K562 (cell line): ENCODE measurements at regions not wholly inside any gene's neighbourhood (a gene's known extent, or its start where the extent isn't known, plus 50 kb on each side); places are given as distances from the start of the nearest gene placed in this dataset.

Experiments
- ATAC-seq: fragments of 200-7000 bp; cut with Tn5 transposase; 3 replicates; pipeline ENCODE4 v1.9.1; 2020; ENCODE audit warnings: moderate library complexity
- BruUV-seq: library from RNA; stranded (reverse); fragments of 400-500 nt; replicated peaks from 2 replicates; lab custom pipeline; 2021; lab: Mats Ljungman, UMichigan
- CTCF ChIA-PET: fragments of 300-600 bp; formaldehyde crosslinking; extraction: SDS; loops from one replicate; lab custom pipeline; 2021; ENCODE audit warnings: low intra/inter-chr PET ratio; lab: Yijun Ruan, JAX
- POLR2A ChIA-PET: fragments of 300-600, 350-650 bp; sonication (Branson Sonifier 250); formaldehyde crosslinking; extraction: SDS; loops from one replicate; lab custom pipeline; 2021; ENCODE audit warnings: antibody characterized with exemption, inconsistent platforms; lab: Yijun Ruan, JAX
- DNase-seq, 4 experiments: peaks; one replicate each; pipeline versions ENCODE4 v3.0.0 to v3.0.0-alpha.2; 2011 to 2018; ENCODE audit warnings: low spot score in 3 of 4, mixed read lengths in 3 of 4; ENCODE audit errors: extremely low read depth in 1 of 4
- FAIRE-seq: peaks from 2 replicates; lab custom pipeline; 2011; peaks lifted over from hg19 to GRCh38; lab: Jason Lieb, UNC
- H2AFZ ChIP-seq: 2 replicates; pipeline ENCODE4 v1.6.0; 2011; ENCODE audit warnings: low read depth, low read length, control low read depth, inconsistent platforms
- H3K27ac ChIP-seq: fragments of 200-600 bp; 3 replicates; pipeline ENCODE4 v1.8.0; 2011; ENCODE audit warnings: low read depth, mild to moderate bottlenecking, control low read depth, inconsistent platforms, low read length, moderate library complexity, mixed read lengths; ENCODE audit errors: extremely low read depth
- H3K27me3 ChIP-seq, 2 experiments: fragments of 300-600 bp in 1 of 2; 2 replicates in 1 of 2; 3 replicates in 1 of 2; pipeline versions ENCODE4 v1.6.0 to v1.8.0; 2011; ENCODE audit warnings: inconsistent platforms in 2 of 2, low read length in 2 of 2, mild to moderate bottlenecking in 1 of 2, mixed read lengths in 1 of 2, moderate library complexity in 1 of 2; ENCODE audit not compliant: control insufficient read depth in 2 of 2, insufficient read depth in 2 of 2
- H3K36me3 ChIP-seq: fragments of 300-600 bp; 3 replicates; pipeline ENCODE4 v1.8.0; 2011; ENCODE audit warnings: mild to moderate bottlenecking, low read length, inconsistent platforms; ENCODE audit not compliant: control insufficient read depth, insufficient read depth
- H3K4me1 ChIP-seq, 2 experiments: fragments of 200-600 bp in 1 of 2; replicated peaks in 1 of 2; 2 replicates in 1 of 2; 3 replicates in 1 of 2; pipeline versions ENCODE4 v1.5.1 to v1.8.0; 2011; ENCODE audit warnings: inconsistent platforms in 2 of 2, low read length in 2 of 2, mild to moderate bottlenecking in 1 of 2, mixed read lengths in 1 of 2, moderate library complexity in 1 of 2; ENCODE audit not compliant: control insufficient read depth in 2 of 2, insufficient read depth in 2 of 2
- H3K4me2 ChIP-seq: 2 replicates; pipeline ENCODE4 v1.6.1; 2011; ENCODE audit warnings: low read length, control low read depth, inconsistent platforms, mixed read lengths; ENCODE audit not compliant: insufficient read depth
- H3K4me3 ChIP-seq: fragments of 200-600 bp; sonication (generic), shearing (Covaris generic); 2 replicates; pipeline ENCODE4 v1.5.1; 2016; ENCODE audit warnings: control low read depth, inconsistent platforms
- H3K79me2 ChIP-seq: fragments of 200-600 bp; 3 replicates; pipeline ENCODE4 v1.8.0; 2011; ENCODE audit warnings: low read length, inconsistent platforms; ENCODE audit not compliant: control insufficient read depth, insufficient read depth
- H3K9ac ChIP-seq, 2 experiments: 2 replicates each; pipeline versions ENCODE4 v1.6.0 to v1.6.1; 2011; ENCODE audit warnings: low read depth in 2 of 2, low read length in 2 of 2, control low read depth in 1 of 2, inconsistent platforms in 1 of 2, mild to moderate bottlenecking in 1 of 2, mixed read lengths in 1 of 2; ENCODE audit not compliant: insufficient read depth in 1 of 2
- H3K9me1 ChIP-seq: one replicate; pipeline ENCODE4 v1.6.0; 2011; ENCODE audit warnings: inconsistent platforms, mild to moderate bottlenecking, low read length, moderate library complexity; ENCODE audit not compliant: control insufficient read depth, insufficient read depth
- H3K9me3 ChIP-seq: replicated peaks from 2 replicates; pipeline ENCODE4 v1.5.1; 2011; ENCODE audit warnings: low read depth, low read length, inconsistent platforms; ENCODE audit not compliant: control insufficient read depth, insufficient read depth
- H4K20me1 ChIP-seq: replicated peaks from 2 replicates; pipeline ENCODE4 v1.6.1; 2011; ENCODE audit warnings: low read length, inconsistent platforms, mixed read lengths; ENCODE audit not compliant: control insufficient read depth, insufficient read depth
- BRCA1 ChIP-seq, 2 experiments: fragments of 450-650 bp in 1 of 2; sonication (generic) in 1 of 2; formaldehyde crosslinking in 1 of 2; IDR thresholded peaks; 2 replicates each; pipeline versions ENCODE4 v1.5.0 to v1.6.1; 2017 to 2020; ENCODE audit warnings: mild to moderate bottlenecking in 1 of 2, missing genetic modification reagents in 1 of 2
- MAFF ChIP-seq: IDR thresholded peaks from 2 replicates; pipeline ENCODE4 v1.6.1; 2012; ENCODE audit warnings: low read length, improper control_type of control experiment
- MAFK ChIP-seq: IDR thresholded peaks from 2 replicates; pipeline ENCODE4 v1.6.1; 2011; ENCODE audit warnings: low read length, improper control_type of control experiment
- PHB ChIP-seq: fragments of 250-450 bp; sonication (Bioruptor Pico); IDR thresholded peaks from 2 replicates; pipeline ENCODE4 v1.5.0; 2021
- ZBTB49 ChIP-seq: sonication (generic); formaldehyde crosslinking; IDR thresholded peaks from 2 replicates; pipeline ENCODE4 v1.8.0; 2022; ENCODE audit warnings: missing genetic modification reagents, mild to moderate bottlenecking, borderline replicate concordance
- ZHX1 ChIP-seq: fragments of 150-350 bp; conservative IDR thresholded peaks from 2 replicates; pipeline ENCODE4 v1.6.1; 2014; ENCODE audit warnings: low read length
- ZNF174 ChIP-seq: fragments of 250-450 bp; sonication (Bioruptor Pico); IDR thresholded peaks from 2 replicates; pipeline ENCODE4 v1.4.0; 2020; ENCODE audit warnings: mild to moderate bottlenecking
- WGBS: fragments of 100-300 bp; shearing (Covaris generic); methylation state at CpG from one replicate; pipeline ENCODE4 v1.1.6; 2016; ENCODE audit warnings: low coverage, mixed read lengths; ENCODE audit not compliant: insufficient coverage; ENCODE audit errors: missing lambda C conversion rate; 5-methylcytosine and 5-hydroxymethylcytosine counted together
- in situ Hi-C: fragments of 300-500 bp; cut with MboI; formaldehyde crosslinking; loops from 4 replicates; pipeline ENCODE4 v1.15.0; 2018; ENCODE audit warnings: inconsistent platforms, mixed read lengths
- intact Hi-C: fragments of 100-400 bp; cut with micrococcal nuclease; formaldehyde crosslinking; loops from 2 replicates; pipeline ENCODE4 v1.14.2; 2022

- TF ChIP-seq ZBTB49 (CRISPR knock-in tag), result no peak
- TF ChIP-seq PHB (CRISPR knock-in tag), result no peak
Measured at GRCh38 chr16:62989480-62989879, 953.2 kb upstream of the CDH8 start (continued).

GRCh38 chr16:62985722-62986121, 949.5 kb upstream of the CDH8 start:
- no peak overlapping the region for H3K4me3 ChIP-seq
- in situ Hi-C loops (no loop called here), intact Hi-C loops (no loop called here)
- ATAC-seq, result no peak
- no peaks in the 10 kb centered on the region for H3K9me3 ChIP-seq
- TF ChIP-seq MAFF (0 out of 2 replicates have a peak, but pooled peaks have one; percentile 42), ZNF174 (CRISPR knock-in tag) (no peak), ZHX1 (no peak), MAFK (peak; percentile 44; the same call in 1 of the 2 replicates), BRCA1 (IDR thresholded peaks at IDR 0.05) (no peak), BRCA1 (CRISPR knock-in tag; IDR thresholded peaks at IDR 0.05) (no peak)
- H2AFZ ChIP-seq, result no peak overlapping the region
- BruUV-seq, result no TSS peak
- no peak overlapping the region for H3K27ac ChIP-seq
- CTCF ChIA-PET, result no interaction called here
- no peak overlapping the region for H3K4me2 ChIP-seq
- no peaks in the 10 kb centered on the region for H3K36me3 ChIP-seq
- no peak for FAIRE-seq
- POLR2A ChIA-PET, result no interaction called here
- no peak for DNase-seq
- H3K9ac ChIP-seq, result no peak overlapping the region
- H4K20me1 ChIP-seq, result no peaks in the 10 kb centered on the region
- no peaks in the 10 kb centered on the region for H3K27me3 ChIP-seq
- H3K9me1 ChIP-seq, result no peaks in the 10 kb centered on the region
- no peaks in the 10 kb centered on the region for H3K79me2 ChIP-seq
- WGBS, result 0% methylated on average over 1 of the region's 1 CpG
- no peaks in the 10 kb centered on the region for H3K4me1 ChIP-seq
